ENCODE measurements at regions not wholly inside any gene's neighbourhood (a gene's known extent, or its start where the extent isn't known, plus 50 kb on each side); places are given as distances from the start of the nearest gene placed in this dataset.

GRCh38 chr12:115470977-115471376, 787.0 kb upstream of the TBX3 start:
- TF ChIP-seq MAX (IDR thresholded peaks at IDR 0.05), result no peak
- no peak for TF ChIP-seq REST (IDR thresholded peaks at IDR 0.05; ENCODE audit: low read depth)
- peak; percentile 18 to 66 (median 40); a peak in 5 of 6 replicates for TF ChIP-seq CTCF (IDR thresholded peaks at IDR 0.05 in 2 of 3, conservative IDR thresholded peaks at IDR 0.05 in 1 of 3; ENCODE audit: borderline replicate concordance in 1 of 3, insufficient read depth in 1 of 3, low read depth in 2 of 3, low read length in 2 of 3)
- no peak for TF ChIP-seq POLR2A (IDR thresholded peaks at IDR 0.05; ENCODE audit: borderline replicate concordance, extremely low read depth, insufficient read depth, insufficient read length)
- no peak for TF ChIP-seq ELF1 (IDR thresholded peaks at IDR 0.05; ENCODE audit: borderline replicate concordance, low read depth)
- no peak for TF ChIP-seq JUND (IDR thresholded peaks at IDR 0.05)
- no peak for TF ChIP-seq POLR2AphosphoS5 (IDR thresholded peaks at IDR 0.05; ENCODE audit: low read depth, low read length)

Measured in HCT116 (cell line).